ENCODE measurements at regions not wholly inside any gene's neighbourhood (a gene's known extent, or its start where the extent isn't known, plus 50 kb on each side); places are given as distances from the start of the nearest gene placed in this dataset.

- TF ChIP-seq CTCF (IDR thresholded peaks at IDR 0.05) (no peak), POLR2A (IDR thresholded peaks at IDR 0.05) (no peak), POLR2AphosphoS5 (IDR thresholded peaks at IDR 0.05; ENCODE audit: insufficient read depth in 1 of 2, low read depth in 1 of 2) (no peak)
Measured at GRCh38 chr5:19352120-19352519, 635.9 kb downstream of the CDH18 start.

Data from vagina (tissue), 2 donors.